GM18858 (cell line): ENCODE measurements at regions not wholly inside any gene's neighbourhood (a gene's known extent, or its start where the extent isn't known, plus 50 kb on each side); places are given as distances from the start of the nearest gene placed in this dataset.

Experiments
- ATAC-seq: cut with Tn5 transposase; IDR thresholded peaks from one replicate; pipeline ENCODE4 v1.9.1; 2021; ENCODE audit not compliant: unreplicated experiment

- ATAC-seq: no peak
Observed at GRCh38 chr3:111471831-111472230, 70.2 kb upstream of the CD96 start.

GRCh38 chr3:111472556-111472955 lies 69.4 kb upstream of the CD96 start:
- ATAC-seq: no peak

GRCh38 chr3:111473550-111473949 lies 68.4 kb upstream of the CD96 start:
- ATAC-seq: no peak

GRCh38 chr3:111476701-111477100 lies 65.3 kb upstream of the CD96 start:
- ATAC-seq: no peak

- ATAC-seq: no peak
Observed at GRCh38 chr3:111480091-111480490, 61.9 kb upstream of the CD96 start.

GRCh38 chr3:111481551-111481950 lies 60.4 kb upstream of the CD96 start:
- ATAC-seq: no peak

- ATAC-seq: no peak
Observed at GRCh38 chr3:111482574-111482973, 59.4 kb upstream of the CD96 start.

GRCh38 chr3:111485086-111485485 lies 56.9 kb upstream of the CD96 start:
- no peak for ATAC-seq
